KMS-11 (cell line): ENCODE measurements at regions not wholly inside any gene's neighbourhood (a gene's known extent, or its start where the extent isn't known, plus 50 kb on each side); places are given as distances from the start of the nearest gene placed in this dataset.

Experiments
- H2AFZ ChIP-seq: fragments of 200-600 bp; sonication (generic); 2 replicates; pipeline ENCODE4 v1.6.1; 2016; ENCODE audit warnings: antibody characterized with exemption, mixed run types, low read depth
- H3K27ac ChIP-seq: fragments of 200-600 bp; sonication (generic); 2 replicates; pipeline ENCODE4 v1.6.1; 2016; ENCODE audit warnings: mild to moderate bottlenecking, mixed run types
- H3K27me3 ChIP-seq: fragments of 200-600 bp; sonication (generic); 2 replicates; pipeline ENCODE4 v1.6.1; 2017; ENCODE audit warnings: mild to moderate bottlenecking, low read depth, mixed run types, moderate library complexity; ENCODE audit not compliant: insufficient read depth
- H3K36me3 ChIP-seq: fragments of 200-600 bp; sonication (generic); 2 replicates; pipeline ENCODE4 v1.6.1; 2017; ENCODE audit warnings: mild to moderate bottlenecking, mixed run types; ENCODE audit not compliant: insufficient read depth
- H3K4me1 ChIP-seq: fragments of 200-600 bp; sonication (generic); 2 replicates; pipeline ENCODE4 v1.6.1; 2016; ENCODE audit warnings: mild to moderate bottlenecking, low read depth, mixed run types; ENCODE audit not compliant: poor library complexity, severe bottlenecking
- H3K4me2 ChIP-seq: fragments of 200-600 bp; sonication (generic); 2 replicates; pipeline ENCODE4 v1.7.0; 2016; ENCODE audit warnings: mild to moderate bottlenecking, mixed run types
- H3K4me3 ChIP-seq: fragments of 200-600 bp; sonication (generic); IDR thresholded peaks from 2 replicates; pipeline ENCODE4 v1.6.1; 2017; ENCODE audit warnings: low read depth, low read length, mixed read lengths; ENCODE audit not compliant: insufficient read depth
- H3K79me2 ChIP-seq: fragments of 200-600 bp; sonication (generic); 2 replicates; pipeline ENCODE4 v1.6.1; 2016; ENCODE audit warnings: low read depth, mixed run types; ENCODE audit not compliant: insufficient read depth
- H3K9ac ChIP-seq: fragments of 200-600 bp; sonication (generic); 2 replicates; pipeline ENCODE4 v1.6.1; 2016; ENCODE audit warnings: mild to moderate bottlenecking, mixed run types
- H4K20me1 ChIP-seq: fragments of 200-600 bp; sonication (generic); 2 replicates; pipeline ENCODE4 v1.6.1; 2016; ENCODE audit warnings: mild to moderate bottlenecking, mixed run types; ENCODE audit not compliant: insufficient read depth
- TF ChIP-seq, protein P1 (sequence below): fragments of 200-600 bp; sonication (generic); conservative IDR thresholded peaks from 2 replicates; pipeline ENCODE4 v1.6.1; 2017; ENCODE audit warnings: low read depth, mild to moderate bottlenecking, antibody characterized with exemption, low read length, moderate library complexity, mixed read lengths

DNA sequence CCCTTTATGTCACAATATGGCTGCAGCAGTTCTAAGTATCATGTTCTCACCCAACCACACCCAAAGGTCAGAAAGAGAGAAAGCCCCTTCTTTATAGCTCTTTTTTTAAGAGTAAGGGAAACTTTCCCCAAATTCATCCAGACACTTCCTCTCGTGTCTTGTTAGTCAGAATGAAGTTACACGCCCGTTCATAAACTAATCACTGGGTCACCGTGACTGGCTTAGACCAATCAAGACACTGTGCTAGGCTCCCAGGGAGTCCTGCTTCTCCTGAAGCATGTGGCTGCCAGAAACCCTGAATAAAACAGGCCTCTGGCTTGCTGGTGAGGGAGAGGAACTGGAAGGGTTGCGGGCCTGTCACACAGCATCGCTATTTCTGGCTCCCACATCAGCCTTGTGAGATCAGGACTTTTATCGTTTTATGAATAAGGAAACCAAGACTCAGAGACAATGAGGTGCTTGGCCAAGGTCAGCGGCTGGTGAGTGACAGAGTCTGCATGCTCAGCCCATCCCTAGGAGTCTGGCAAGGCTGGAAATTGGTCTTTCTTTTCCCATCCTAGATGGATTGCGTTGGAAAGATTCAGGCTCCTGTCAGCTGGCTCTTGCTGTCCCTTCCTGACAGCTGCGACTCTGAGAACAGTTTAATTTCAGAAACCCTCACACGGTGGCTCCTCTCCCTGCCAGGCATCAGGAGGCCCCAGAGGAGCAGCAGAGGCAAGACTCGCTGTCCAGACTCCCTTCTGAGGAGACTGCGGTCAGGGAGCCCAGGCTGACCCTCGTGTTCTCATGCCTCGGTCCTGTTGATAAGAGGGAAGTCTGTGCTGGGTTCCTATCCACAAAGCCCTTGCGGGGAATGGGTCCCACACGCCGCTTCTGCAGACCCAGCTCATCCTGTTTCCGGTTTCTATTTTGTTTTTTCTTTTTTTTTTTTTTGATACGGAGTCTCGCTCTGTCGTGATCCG is 104.5 kb upstream of the TAF1B start:
- Histone ChIP-seq H3K79me2 (no peaks in the 10 kb centered on the region), H3K4me1 (no peaks in the 10 kb centered on the region), H3K4me3 (no peak overlapping the region), H4K20me1 (no peaks in the 10 kb centered on the region), H3K27ac (no peak overlapping the region), H3K27me3 (no peaks in the 10 kb centered on the region), H2AFZ (no peak overlapping the region), H3K36me3 (no peaks in the 10 kb centered on the region), H3K4me2 (no peak overlapping the region), H3K9ac (no peak overlapping the region)
- TF ChIP-seq, protein P1, sequence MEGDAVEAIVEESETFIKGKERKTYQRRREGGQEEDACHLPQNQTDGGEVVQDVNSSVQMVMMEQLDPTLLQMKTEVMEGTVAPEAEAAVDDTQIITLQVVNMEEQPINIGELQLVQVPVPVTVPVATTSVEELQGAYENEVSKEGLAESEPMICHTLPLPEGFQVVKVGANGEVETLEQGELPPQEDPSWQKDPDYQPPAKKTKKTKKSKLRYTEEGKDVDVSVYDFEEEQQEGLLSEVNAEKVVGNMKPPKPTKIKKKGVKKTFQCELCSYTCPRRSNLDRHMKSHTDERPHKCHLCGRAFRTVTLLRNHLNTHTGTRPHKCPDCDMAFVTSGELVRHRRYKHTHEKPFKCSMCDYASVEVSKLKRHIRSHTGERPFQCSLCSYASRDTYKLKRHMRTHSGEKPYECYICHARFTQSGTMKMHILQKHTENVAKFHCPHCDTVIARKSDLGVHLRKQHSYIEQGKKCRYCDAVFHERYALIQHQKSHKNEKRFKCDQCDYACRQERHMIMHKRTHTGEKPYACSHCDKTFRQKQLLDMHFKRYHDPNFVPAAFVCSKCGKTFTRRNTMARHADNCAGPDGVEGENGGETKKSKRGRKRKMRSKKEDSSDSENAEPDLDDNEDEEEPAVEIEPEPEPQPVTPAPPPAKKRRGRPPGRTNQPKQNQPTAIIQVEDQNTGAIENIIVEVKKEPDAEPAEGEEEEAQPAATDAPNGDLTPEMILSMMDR, result no peak

DNA sequence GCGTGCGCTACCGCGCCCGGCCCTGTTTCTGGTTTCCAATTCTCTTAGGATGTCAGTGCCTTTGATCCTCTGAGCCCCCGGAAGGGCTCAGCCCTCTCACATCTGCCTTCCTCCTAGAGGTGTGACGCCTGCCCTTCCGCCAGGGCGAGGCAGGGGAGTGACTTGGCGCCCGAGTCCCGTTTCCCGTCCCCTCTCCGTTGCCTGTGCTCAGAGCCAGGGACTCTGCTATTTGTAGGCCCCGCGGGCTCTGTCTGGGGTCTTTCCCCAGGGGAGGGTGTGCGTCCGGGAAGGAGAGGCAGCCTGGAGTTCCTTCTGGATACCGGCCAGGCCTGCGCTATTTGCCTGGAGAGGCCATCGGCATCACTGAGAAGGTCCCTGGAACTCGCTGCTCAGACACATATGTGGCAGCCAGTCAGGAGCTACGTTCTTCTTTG is 103.7 kb upstream of the TAF1B start:
- H2AFZ ChIP-seq, result no peak overlapping the region
- no peaks in the 10 kb centered on the region for H3K27me3 ChIP-seq
- H3K36me3 ChIP-seq, result no peaks in the 10 kb centered on the region
- TF ChIP-seq, protein P1, result no peak
- H4K20me1 ChIP-seq, result no peaks in the 10 kb centered on the region
- H3K4me3 ChIP-seq, result no peak overlapping the region
- H3K4me2 ChIP-seq, result no peak overlapping the region
- no peak overlapping the region for H3K9ac ChIP-seq
- no peaks in the 10 kb centered on the region for H3K79me2 ChIP-seq
- no peak overlapping the region for H3K27ac ChIP-seq
- no peaks in the 10 kb centered on the region for H3K4me1 ChIP-seq

DNA sequence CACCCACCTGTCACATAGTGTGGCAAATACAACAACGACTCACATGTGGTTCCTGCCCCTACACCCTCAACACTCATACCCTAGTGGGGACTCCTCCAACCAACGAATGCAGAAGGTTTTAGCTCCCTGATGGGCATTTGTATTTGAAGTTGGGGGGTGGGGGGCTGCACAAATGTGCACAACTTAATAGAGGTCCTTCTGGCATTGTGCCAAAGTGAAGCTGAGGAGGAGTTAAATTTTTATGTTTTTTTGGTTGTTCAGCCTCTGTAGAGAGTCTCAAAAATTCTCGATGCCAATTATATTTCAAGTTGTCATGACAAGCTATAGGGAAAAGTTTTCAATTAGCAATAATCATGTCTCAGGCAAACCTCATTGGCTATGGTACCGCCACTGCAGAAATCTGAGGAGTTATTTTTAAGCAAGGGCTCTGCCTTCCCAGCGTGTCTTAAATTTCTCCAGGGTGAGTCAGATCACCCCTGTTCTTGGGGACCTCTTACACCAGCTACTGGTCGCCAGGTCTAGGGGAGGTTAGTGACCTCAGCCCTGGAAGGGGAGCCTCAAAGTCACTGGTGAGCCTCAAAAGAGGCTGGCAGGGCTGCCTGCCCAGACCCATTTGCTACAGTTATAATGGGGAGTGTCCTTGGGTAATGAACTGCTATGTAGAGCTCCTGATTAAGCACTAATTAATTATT is 102.7 kb upstream of the TAF1B start:
- Histone ChIP-seq H3K27me3 (no peaks in the 10 kb centered on the region), H3K4me2 (no peak overlapping the region), H3K4me3 (no peak overlapping the region), H3K9ac (no peak overlapping the region), H3K4me1 (no peaks in the 10 kb centered on the region), H3K79me2 (no peaks in the 10 kb centered on the region), H4K20me1 (no peaks in the 10 kb centered on the region), H3K36me3 (no peaks in the 10 kb centered on the region), H3K27ac (no peak overlapping the region), H2AFZ (no peak overlapping the region)
- TF ChIP-seq, protein P1, result no peak

DNA sequence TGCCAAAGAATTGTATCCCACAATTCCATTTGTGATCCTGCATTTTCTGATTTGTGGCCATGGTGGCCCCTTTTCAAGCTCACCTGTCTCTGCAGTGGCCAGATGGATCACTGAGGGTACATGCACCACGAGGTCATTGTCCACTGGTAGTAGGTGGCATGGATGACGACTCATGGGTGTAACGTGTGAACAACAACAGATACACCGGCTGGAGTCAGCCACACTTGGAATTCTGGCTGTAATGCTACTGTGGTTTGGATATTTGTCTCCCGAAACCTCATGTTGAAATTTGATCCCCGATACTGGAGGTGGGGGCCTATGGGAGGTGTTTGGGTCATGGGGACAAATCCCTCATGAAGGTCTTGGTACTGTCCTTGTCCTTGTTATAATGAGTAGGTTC is 102.2 kb upstream of the TAF1B start:
- H3K27ac ChIP-seq, result no peak overlapping the region
- no peak overlapping the region for H3K4me2 ChIP-seq
- no peaks in the 10 kb centered on the region for H4K20me1 ChIP-seq
- H3K4me1 ChIP-seq, result no peaks in the 10 kb centered on the region
- no peak overlapping the region for H3K9ac ChIP-seq
- H2AFZ ChIP-seq, result no peak overlapping the region
- no peak overlapping the region for H3K4me3 ChIP-seq
- H3K79me2 ChIP-seq, result no peaks in the 10 kb centered on the region
- TF ChIP-seq, protein P1, result no peak
- no peaks in the 10 kb centered on the region for H3K27me3 ChIP-seq
- no peaks in the 10 kb centered on the region for H3K36me3 ChIP-seq
